Heart left ventricle (tissue), 13 donors: ENCODE measurements at regions not wholly inside any gene's neighbourhood (a gene's known extent, or its start where the extent isn't known, plus 50 kb on each side); places are given as distances from the start of the nearest gene placed in this dataset.

Experiments
- POLR2A ChIP-seq, 2 donors: fragments of 450-650 bp; IDR thresholded peaks; one replicate each; pipeline ENCODE4 v1.6.1; 2017; ENCODE audit warnings: antibody characterized with exemption in 2 of 2, mild to moderate bottlenecking in 2 of 2, moderate library complexity in 2 of 2
- TF ChIP-seq, protein P1 (sequence below), 12 donors: fragments of 200-600 bp; sonication (generic) in 4 of 12; IDR thresholded peaks; one replicate each; pipeline versions ENCODE4 v1.5.0 to v1.8.0; 2018 to 2022; ENCODE audit warnings: antibody characterized with exemption in 12 of 12, mild to moderate bottlenecking in 5 of 12
- donor health status: ischemic (EF 13 %, LVEDD 7.1; RV severe dilation, severe dysfunction).
- donor health status: DM: no; HTN: yes; CAD: no.
- donor health status: DM: no; HTN: no; CAD: no.
- donor health status: ischemic (EF 25% LVEDD 6.9; RV normal size, moderate dysfunction).
- donor health status: ischemic (EF 25% LVEDD 5.7; RV mildly dilated, moderate dysfunction).
- donor health status: ischemic (EF 35%, LVEDD 5.7; RV mildly dilated, moderate dysfunction).
- donor health status: nonischemic (EF 11% LVEDD 7.7; RV severe dilation, severe dysfunction).
- donor health status: DM: yes; HTN: yes; CAD: no.
- donor health status: PGD.
- donor health status: ischemic (EF 29% LVEDD 5.4; RV normal size, mild dysfunction).
- donor health status: nonischemic (EF 23%, LVEDD 6.1; RV moderate dilation, normal function).

DNA sequence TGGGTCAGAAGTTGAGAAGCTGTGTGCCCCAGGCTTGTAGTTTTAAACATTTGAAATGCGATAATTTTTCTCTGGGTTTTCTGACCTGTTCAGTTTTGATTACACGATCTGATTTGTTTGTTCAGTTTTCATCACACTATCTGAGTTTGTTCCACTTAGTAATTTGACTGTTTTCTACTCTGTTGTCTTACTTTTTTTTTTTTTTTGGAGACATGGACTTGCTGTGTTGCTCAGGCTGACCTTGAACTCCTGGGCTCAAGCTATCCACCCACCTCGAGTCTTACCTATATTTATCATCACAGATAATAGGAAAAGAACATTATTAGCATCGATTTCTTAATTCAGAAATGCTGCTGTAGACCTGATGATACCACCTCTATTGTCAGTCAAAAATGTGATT, 379.1 kb downstream of the UTRN start:
- no peak for TF ChIP-seq POLR2A (IDR thresholded peaks at IDR 0.05)
- TF ChIP-seq, protein P1, sequence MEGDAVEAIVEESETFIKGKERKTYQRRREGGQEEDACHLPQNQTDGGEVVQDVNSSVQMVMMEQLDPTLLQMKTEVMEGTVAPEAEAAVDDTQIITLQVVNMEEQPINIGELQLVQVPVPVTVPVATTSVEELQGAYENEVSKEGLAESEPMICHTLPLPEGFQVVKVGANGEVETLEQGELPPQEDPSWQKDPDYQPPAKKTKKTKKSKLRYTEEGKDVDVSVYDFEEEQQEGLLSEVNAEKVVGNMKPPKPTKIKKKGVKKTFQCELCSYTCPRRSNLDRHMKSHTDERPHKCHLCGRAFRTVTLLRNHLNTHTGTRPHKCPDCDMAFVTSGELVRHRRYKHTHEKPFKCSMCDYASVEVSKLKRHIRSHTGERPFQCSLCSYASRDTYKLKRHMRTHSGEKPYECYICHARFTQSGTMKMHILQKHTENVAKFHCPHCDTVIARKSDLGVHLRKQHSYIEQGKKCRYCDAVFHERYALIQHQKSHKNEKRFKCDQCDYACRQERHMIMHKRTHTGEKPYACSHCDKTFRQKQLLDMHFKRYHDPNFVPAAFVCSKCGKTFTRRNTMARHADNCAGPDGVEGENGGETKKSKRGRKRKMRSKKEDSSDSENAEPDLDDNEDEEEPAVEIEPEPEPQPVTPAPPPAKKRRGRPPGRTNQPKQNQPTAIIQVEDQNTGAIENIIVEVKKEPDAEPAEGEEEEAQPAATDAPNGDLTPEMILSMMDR (IDR thresholded peaks at IDR 0.05), result no peak
